ENCODE measurements at regions not wholly inside any gene's neighbourhood (a gene's known extent, or its start where the extent isn't known, plus 50 kb on each side); places are given as distances from the start of the nearest gene placed in this dataset.

- no peak for DNase-seq (ENCODE audit: low read depth)
These were observed 113.9 kb upstream of the AGTR1 start for GRCh38 chr3:148583793-148584192.

- no peak for DNase-seq (ENCODE audit: low read depth)
These were observed 113.3 kb upstream of the AGTR1 start for GRCh38 chr3:148584438-148584837.

GRCh38 chr3:148585671-148586379 is 111.9 kb upstream of the AGTR1 start:
- DNase-seq (ENCODE audit: low read depth) = no peak

- no peak for DNase-seq (ENCODE audit: low read depth)
These were observed 109.4 kb upstream of the AGTR1 start for GRCh38 chr3:148588291-148588690.

- no peak for DNase-seq (ENCODE audit: low read depth)
These were observed 106.2 kb upstream of the AGTR1 start for GRCh38 chr3:148591525-148591924.

GRCh38 chr3:148598619-148599018 is 99.1 kb upstream of the AGTR1 start:
- no peak for DNase-seq (ENCODE audit: low read depth)

GRCh38 chr3:148599481-148599880 is 98.2 kb upstream of the AGTR1 start:
- no peak for DNase-seq (ENCODE audit: low read depth)

- no peak for DNase-seq (ENCODE audit: low read depth)
These were observed 97.3 kb upstream of the AGTR1 start for GRCh38 chr3:148600440-148600839.

GRCh38 chr3:148600902-148601765 is 96.6 kb upstream of the AGTR1 start:
- no peak for DNase-seq (ENCODE audit: low read depth)

GRCh38 chr3:148601766-148602685 is 95.7 kb upstream of the AGTR1 start:
- no peak for DNase-seq (ENCODE audit: low read depth)

GRCh38 chr3:148604270-148605085 is 93.2 kb upstream of the AGTR1 start:
- no peak for DNase-seq (ENCODE audit: low read depth)

- DNase-seq (ENCODE audit: low read depth) = no peak
These were observed 92.2 kb upstream of the AGTR1 start for GRCh38 chr3:148605521-148605920.

- DNase-seq (ENCODE audit: low read depth) = no peak
These were observed 90.7 kb upstream of the AGTR1 start for GRCh38 chr3:148606979-148607378.

- no peak for DNase-seq (ENCODE audit: low read depth)
These were observed 90.2 kb upstream of the AGTR1 start for GRCh38 chr3:148607491-148607890.

GRCh38 chr3:148612278-148612677 is 85.4 kb upstream of the AGTR1 start:
- no peak for DNase-seq (ENCODE audit: low read depth)

- DNase-seq (ENCODE audit: low read depth) = no peak
These were observed 82.3 kb upstream of the AGTR1 start for GRCh38 chr3:148615382-148615781.

- no peak for DNase-seq (ENCODE audit: low read depth)
These were observed 72.5 kb upstream of the AGTR1 start for GRCh38 chr3:148625095-148625736.

- DNase-seq (ENCODE audit: low read depth) = no peak
These were observed 71.7 kb upstream of the AGTR1 start for GRCh38 chr3:148625991-148626390.

GRCh38 chr3:148629006-148629405 is 68.7 kb upstream of the AGTR1 start:
- DNase-seq (ENCODE audit: low read depth) = no peak

GRCh38 chr3:148631124-148631903 is 66.4 kb upstream of the AGTR1 start:
- no peak for DNase-seq (ENCODE audit: low read depth)

Measured in RPMI7951 (cell line).